GM12873 (cell line): ENCODE measurements at regions not wholly inside any gene's neighbourhood (a gene's known extent, or its start where the extent isn't known, plus 50 kb on each side); places are given as distances from the start of the nearest gene placed in this dataset.

Experiments
- TF ChIP-seq, protein P1 (sequence below): IDR thresholded peaks from 2 replicates; pipeline ENCODE4 v1.5.1; 2012; ENCODE audit warnings: low read depth, mild to moderate bottlenecking, moderate library complexity, low read length, control low read depth; ENCODE audit not compliant: insufficient read depth; ENCODE audit errors: missing control alignments

DNA sequence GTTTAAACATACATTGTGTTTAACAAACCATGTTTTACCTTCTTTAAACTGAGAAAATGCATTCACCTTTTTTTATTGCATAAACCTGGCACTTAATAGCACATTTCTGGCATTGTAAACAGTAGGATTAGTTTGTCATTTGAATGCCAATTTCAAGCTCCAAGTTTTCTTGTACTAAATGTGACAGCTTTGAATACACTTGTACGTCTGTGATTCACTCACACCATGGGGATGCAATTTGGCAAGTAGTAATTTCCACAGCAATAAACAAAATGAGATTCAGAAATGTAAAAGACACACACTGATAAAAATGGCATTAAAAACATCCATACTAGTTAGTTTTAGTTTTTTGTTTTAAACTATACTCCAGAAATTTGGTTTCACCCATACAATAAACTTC is 598.9 kb downstream of the SI start:
- TF ChIP-seq, protein P1, sequence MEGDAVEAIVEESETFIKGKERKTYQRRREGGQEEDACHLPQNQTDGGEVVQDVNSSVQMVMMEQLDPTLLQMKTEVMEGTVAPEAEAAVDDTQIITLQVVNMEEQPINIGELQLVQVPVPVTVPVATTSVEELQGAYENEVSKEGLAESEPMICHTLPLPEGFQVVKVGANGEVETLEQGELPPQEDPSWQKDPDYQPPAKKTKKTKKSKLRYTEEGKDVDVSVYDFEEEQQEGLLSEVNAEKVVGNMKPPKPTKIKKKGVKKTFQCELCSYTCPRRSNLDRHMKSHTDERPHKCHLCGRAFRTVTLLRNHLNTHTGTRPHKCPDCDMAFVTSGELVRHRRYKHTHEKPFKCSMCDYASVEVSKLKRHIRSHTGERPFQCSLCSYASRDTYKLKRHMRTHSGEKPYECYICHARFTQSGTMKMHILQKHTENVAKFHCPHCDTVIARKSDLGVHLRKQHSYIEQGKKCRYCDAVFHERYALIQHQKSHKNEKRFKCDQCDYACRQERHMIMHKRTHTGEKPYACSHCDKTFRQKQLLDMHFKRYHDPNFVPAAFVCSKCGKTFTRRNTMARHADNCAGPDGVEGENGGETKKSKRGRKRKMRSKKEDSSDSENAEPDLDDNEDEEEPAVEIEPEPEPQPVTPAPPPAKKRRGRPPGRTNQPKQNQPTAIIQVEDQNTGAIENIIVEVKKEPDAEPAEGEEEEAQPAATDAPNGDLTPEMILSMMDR: no peak

DNA sequence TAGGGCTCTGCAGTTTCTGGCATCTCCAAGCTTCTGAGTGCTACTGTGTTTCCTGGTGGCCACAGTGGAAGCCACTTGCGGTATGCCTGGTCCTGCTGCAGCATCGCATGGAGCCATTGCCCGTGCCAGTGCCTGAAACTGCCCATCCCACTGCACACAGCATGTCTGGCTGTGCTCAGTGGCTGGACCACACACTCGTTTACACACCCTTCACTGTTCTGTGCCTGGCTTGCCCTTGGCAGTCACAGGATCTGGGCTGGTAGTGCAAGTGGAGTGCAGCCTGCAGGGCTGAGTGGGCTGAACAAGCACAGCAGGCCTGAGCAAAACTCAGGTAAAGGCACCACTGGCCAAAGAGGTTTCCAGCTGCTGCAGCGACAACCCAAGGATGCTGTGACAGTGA is 600.0 kb downstream of the SI start:
- TF ChIP-seq, protein P1: no peak

GRCh38 chr3:164477403-164477802 is 600.9 kb downstream of the SI start:
- TF ChIP-seq, protein P1: no peak

DNA sequence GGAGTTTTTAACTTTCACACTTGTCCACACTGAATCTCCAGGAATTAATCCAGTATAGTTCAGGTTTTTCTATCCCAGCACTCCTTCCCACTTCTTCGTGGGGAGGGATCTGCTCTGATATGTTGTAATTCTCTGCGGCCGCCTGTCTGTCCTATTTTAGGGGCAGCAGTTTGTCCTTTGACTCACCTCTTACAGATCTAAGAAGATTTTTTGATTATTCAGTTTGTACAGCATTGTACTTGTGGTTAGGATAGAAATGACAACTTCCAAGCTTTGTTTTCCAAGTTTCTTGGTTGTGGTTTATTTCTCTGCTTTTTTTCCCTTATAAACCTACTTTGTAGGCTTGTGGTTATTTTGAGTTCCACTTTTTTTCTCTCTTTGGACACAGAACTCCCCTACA is 601.7 kb downstream of the SI start:
- TF ChIP-seq, protein P1: no peak

DNA sequence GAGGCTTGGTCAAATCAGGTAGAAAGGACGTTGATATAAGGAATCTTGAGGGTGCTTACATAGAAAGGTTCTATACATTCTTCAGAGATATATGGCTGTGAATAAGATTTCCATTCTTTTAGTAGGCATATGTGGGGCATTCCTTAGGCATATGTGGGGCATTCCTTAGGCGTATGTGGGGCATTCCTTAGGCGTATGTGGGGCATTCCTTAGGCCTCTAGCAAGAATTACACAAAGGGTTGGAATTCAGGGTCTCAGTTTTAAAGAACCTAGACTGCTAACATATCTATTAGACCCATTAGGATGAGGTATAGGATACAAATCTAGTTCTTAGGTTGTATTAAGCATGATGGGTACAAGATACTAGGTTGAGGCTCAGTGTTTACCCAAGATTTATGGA is 607.8 kb downstream of the SI start:
- TF ChIP-seq, protein P1: no peak

GRCh38 chr3:164468055-164468454 is 610.2 kb downstream of the SI start:
- TF ChIP-seq, protein P1: no peak

- TF ChIP-seq, protein P1: no peak
Observed at GRCh38 chr3:164467007-164467406, 611.3 kb downstream of the SI start.
